Stimulated activated memory B cell treated with anti-CD40 and anti-IgM and Interleukin-4, amounts not matched to agents 10 μg/mL and 1 μg/mL and 100 μg/mL, for 72 hours (primary cell): ENCODE measurements at regions not wholly inside any gene's neighbourhood (a gene's known extent, or its start where the extent isn't known, plus 50 kb on each side); places are given as distances from the start of the nearest gene placed in this dataset.
A peak's percentile ranks its signal among the peaks of the same experiment; 100 is the strongest.

Experiments
- ATAC-seq: fragments of 150-1000 bp; cut with Tn5 transposase; 2 replicates; pipeline ENCODE4 v1.10.0; 2021
- H3K27ac Mint-ChIP-seq: one replicate; pipeline ENCODE4 v1.8.0; 2022; ENCODE audit warnings: mild to moderate bottlenecking, mixed read lengths
- H3K27me3 Mint-ChIP-seq: one replicate; pipeline ENCODE4 v1.8.0; 2022; ENCODE audit warnings: mixed read lengths
- H3K36me3 Mint-ChIP-seq: one replicate; pipeline ENCODE4 v1.8.0; 2022; ENCODE audit warnings: mixed read lengths
- H3K4me1 Mint-ChIP-seq: one replicate; pipeline ENCODE4 v1.8.0; 2022; ENCODE audit warnings: mixed read lengths
- H3K4me3 Mint-ChIP-seq: one replicate; pipeline ENCODE4 v1.8.0; 2022; ENCODE audit warnings: mild to moderate bottlenecking, moderate library complexity, mixed read lengths
- H3K9me3 Mint-ChIP-seq: one replicate; pipeline ENCODE4 v1.8.0; 2022; ENCODE audit warnings: mixed read lengths

DNA sequence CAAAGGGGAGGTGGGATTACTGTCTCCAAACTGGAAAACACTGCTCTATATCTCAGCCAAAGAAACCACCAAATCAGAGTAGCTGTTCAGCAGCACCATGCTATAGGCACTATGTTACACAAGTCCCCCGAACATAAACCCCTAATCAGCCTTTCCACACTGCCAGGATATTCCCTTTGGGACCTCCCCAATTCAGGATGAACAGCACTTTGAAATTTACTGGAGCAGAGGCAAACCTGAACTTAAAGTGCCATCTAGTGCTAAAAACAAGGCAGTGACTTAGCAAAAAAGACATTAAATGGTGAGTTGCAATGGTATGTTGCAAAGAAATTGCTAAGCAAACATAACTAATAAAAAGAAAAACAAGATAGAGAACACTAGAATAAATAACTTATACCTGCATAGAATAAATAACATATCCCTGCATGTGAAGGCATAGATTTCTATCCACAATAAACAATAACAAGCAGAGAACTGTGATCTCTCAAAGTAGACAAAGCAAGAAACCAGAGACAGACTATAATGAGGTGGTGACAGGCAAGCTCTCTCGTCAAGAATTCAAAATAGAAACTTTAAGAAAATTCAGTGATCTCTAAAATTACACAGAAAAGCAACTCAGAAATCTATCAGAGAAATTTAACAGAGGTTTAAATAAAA, 584.4 kb upstream of the ACO1 start:
- ATAC-seq, result no peak
- no peaks in the 10 kb centered on the region for H3K36me3 Mint-ChIP-seq
- H3K27ac Mint-ChIP-seq, result no peak overlapping the region

GRCh38 chr9:31807574-31808256, 576.7 kb upstream of the ACO1 start:
- H3K4me3 Mint-ChIP-seq, result no peak overlapping the region
- H3K36me3 Mint-ChIP-seq, result no peaks in the 10 kb centered on the region
- H3K27me3 Mint-ChIP-seq, result peaks cover 5% of the 10 kb centered on the region
- ATAC-seq, result no peak
- no peaks in the 10 kb centered on the region for H3K4me1 Mint-ChIP-seq
- H3K9me3 Mint-ChIP-seq, result no peaks in the 10 kb centered on the region
- H3K27ac Mint-ChIP-seq, result no peak overlapping the region

More for the DNA sequence above, 584.4 kb upstream of the ACO1 start:
- H3K9me3 Mint-ChIP-seq, result no peaks in the 10 kb centered on the region
- no peaks in the 10 kb centered on the region for H3K27me3 Mint-ChIP-seq
- H3K4me3 Mint-ChIP-seq, result no peak overlapping the region
- H3K4me1 Mint-ChIP-seq, result no peaks in the 10 kb centered on the region

DNA sequence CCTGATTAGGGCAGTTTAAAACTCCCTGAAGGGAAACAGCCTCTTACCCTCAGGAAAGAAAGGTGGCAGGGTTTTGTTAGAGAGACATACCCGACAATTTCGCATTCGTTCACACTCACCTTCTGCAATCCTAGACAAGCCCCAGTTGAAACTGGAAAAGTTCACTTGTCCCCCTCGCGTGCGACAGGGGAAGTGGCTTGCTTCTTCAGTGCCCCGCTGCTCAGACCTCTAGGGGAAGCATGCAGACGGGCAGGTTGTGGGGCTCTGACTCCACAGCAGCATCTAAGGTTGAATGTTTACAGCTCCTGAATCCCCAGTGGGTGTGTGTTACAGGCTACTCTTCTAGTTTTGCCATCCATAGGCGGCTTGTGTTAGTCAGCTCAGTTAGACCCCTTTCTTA, 575.7 kb upstream of the ACO1 start:
- Mint-ChIP-seq H3K4me3 (no peak overlapping the region), H3K4me1 (no peaks in the 10 kb centered on the region), H3K9me3 (no peaks in the 10 kb centered on the region)

DNA sequence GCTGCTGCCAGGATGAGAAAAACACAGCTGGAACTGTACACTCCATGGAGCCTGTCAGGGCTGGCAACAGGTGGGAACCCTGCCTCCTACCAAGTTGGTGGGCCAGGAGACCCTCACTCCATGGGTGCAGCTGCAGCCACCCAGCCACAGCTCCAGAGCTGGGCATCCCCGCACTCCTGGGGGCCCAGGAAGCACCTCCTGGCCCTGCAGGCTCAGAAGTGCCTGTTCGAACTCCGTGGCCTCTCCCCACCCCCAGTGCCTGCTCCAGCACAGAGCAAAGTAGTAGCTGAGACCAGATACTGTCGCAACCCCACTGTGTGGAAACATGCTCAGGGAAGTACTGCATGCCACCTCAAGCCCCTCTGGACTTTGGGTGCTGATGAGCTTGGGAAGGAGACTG, 564.0 kb upstream of the ACO1 start:
- Mint-ChIP-seq H3K27me3 (no peaks in the 10 kb centered on the region), H3K4me3 (no peak overlapping the region), H3K27ac (no peak overlapping the region), H3K9me3 (no peaks in the 10 kb centered on the region), H3K4me1 (no peaks in the 10 kb centered on the region), H3K36me3 (no peaks in the 10 kb centered on the region)
- ATAC-seq, result peak; percentile 31

More for the DNA sequence above, 575.7 kb upstream of the ACO1 start:
- Mint-ChIP-seq H3K27ac (no peak overlapping the region), H3K27me3 (peaks cover 5% of the 10 kb centered on the region), H3K36me3 (no peaks in the 10 kb centered on the region)
- ATAC-seq, result no peak

DNA sequence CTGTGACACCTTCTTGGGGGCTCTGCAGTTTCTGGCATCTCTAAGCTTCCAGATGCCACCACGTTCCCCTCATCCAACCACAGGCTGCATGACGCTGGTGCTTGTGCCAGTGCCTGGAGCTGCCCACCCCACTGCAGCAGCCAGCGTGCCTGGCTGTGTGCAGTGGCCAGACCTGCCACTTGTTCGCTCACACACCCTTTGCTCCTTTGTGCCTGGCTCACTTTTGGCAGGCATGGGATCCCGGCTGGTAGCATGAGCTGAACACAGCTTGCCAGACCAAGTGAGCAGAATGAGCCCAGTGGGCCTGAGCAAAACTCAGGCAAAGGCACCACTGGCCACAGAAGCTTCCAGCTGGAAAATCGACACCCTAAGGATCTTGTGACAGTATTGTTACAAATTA, 562.9 kb upstream of the ACO1 start:
- ATAC-seq, result no peak
- Mint-ChIP-seq H3K27ac (no peak overlapping the region), H3K9me3 (no peaks in the 10 kb centered on the region), H3K36me3 (no peaks in the 10 kb centered on the region), H3K27me3 (no peaks in the 10 kb centered on the region), H3K4me1 (no peaks in the 10 kb centered on the region), H3K4me3 (no peak overlapping the region)

GRCh38 chr9:31823365-31823764, 561.1 kb upstream of the ACO1 start:
- Mint-ChIP-seq H3K27ac (no peak overlapping the region), H3K4me3 (no peak overlapping the region), H3K9me3 (no peaks in the 10 kb centered on the region), H3K4me1 (no peaks in the 10 kb centered on the region), H3K36me3 (no peaks in the 10 kb centered on the region), H3K27me3 (no peaks in the 10 kb centered on the region)
- no peak for ATAC-seq

- no peaks in the 10 kb centered on the region for H3K9me3 Mint-ChIP-seq
- no peaks in the 10 kb centered on the region for H3K4me1 Mint-ChIP-seq
- no peaks in the 10 kb centered on the region for H3K36me3 Mint-ChIP-seq
Observed at GRCh38 chr9:31824860-31825259, 559.6 kb upstream of the ACO1 start.

DNA sequence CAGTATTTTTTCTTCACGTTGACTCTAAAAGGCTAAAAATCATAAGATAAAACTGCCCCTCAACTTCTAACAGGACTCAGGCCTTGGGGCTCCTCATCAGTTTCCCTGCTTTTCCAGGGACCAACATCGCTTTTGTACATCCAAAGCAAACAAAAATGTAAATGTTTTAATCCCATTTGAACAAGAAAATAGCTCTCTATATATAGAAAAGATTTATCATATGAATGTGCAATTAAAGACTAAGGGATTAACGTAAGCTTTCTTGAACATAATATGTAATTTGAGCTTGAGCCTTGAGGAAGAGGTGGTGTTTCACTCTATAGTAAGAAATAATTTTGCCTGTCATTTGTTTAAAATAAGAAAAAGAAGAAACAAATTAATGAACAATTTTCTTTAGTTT, 547.2 kb upstream of the ACO1 start:
- Mint-ChIP-seq H3K27me3 (no peaks in the 10 kb centered on the region), H3K4me1 (no peaks in the 10 kb centered on the region), H3K4me3 (no peak overlapping the region), H3K9me3 (no peaks in the 10 kb centered on the region), H3K27ac (no peak overlapping the region), H3K36me3 (no peaks in the 10 kb centered on the region)
- no peak for ATAC-seq

More at GRCh38 chr9:31824860-31825259, 559.6 kb upstream of the ACO1 start:
- ATAC-seq, result no peak
- H3K27ac Mint-ChIP-seq, result no peak overlapping the region
- no peaks in the 10 kb centered on the region for H3K27me3 Mint-ChIP-seq
- H3K4me3 Mint-ChIP-seq, result no peak overlapping the region

DNA sequence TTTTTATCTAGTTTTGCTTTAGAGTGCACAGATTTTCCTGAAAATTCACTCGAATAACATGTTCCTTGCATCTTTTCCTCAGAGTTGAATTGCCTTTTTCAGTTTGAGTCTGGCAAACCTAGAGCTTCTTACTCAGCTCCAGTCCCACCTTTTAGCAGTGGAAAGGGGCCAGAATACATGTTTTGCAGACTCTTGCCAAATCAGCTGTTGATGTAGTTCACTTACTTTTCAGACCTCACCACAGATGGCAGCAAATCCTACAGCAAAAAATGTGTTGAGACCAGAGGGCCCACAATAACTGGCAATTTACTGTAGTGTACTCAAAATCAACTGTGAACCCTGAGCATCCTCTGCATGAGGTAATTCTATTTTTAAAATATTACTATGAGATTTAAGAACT, 545.2 kb upstream of the ACO1 start:
- no peaks in the 10 kb centered on the region for H3K27me3 Mint-ChIP-seq
- no peaks in the 10 kb centered on the region for H3K4me1 Mint-ChIP-seq
- H3K36me3 Mint-ChIP-seq, result no peaks in the 10 kb centered on the region
- no peaks in the 10 kb centered on the region for H3K9me3 Mint-ChIP-seq
- H3K4me3 Mint-ChIP-seq, result no peak overlapping the region
- H3K27ac Mint-ChIP-seq, result no peak overlapping the region
- no peak for ATAC-seq

GRCh38 chr9:31840702-31841101, 543.7 kb upstream of the ACO1 start:
- H3K9me3 Mint-ChIP-seq, result no peaks in the 10 kb centered on the region
- no peak overlapping the region for H3K27ac Mint-ChIP-seq
- no peak for ATAC-seq
- H3K4me1 Mint-ChIP-seq, result no peaks in the 10 kb centered on the region
- H3K27me3 Mint-ChIP-seq, result no peaks in the 10 kb centered on the region
- H3K4me3 Mint-ChIP-seq, result no peak overlapping the region
- H3K36me3 Mint-ChIP-seq, result no peaks in the 10 kb centered on the region

DNA sequence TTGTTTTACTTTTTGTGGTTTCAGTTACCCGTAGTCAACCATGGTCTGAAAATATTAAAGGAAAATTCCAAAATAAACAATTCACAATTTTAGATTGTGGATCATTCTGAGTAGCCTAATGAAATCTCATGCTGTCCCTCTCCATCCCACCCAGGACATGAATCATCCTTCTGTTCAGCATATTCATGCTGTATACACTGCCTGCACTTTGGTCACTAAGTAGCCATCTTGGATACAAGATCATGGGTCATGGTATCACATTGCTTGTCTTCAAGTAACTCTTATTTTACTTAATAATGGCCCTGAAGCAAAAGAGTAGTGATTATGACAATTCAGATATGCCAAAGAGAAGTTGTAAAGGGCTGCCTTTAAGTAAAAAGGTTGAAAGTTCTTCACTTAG, 536.5 kb upstream of the ACO1 start:
- Mint-ChIP-seq H3K36me3 (no peaks in the 10 kb centered on the region), H3K4me1 (no peaks in the 10 kb centered on the region), H3K27ac (no peak overlapping the region), H3K27me3 (no peaks in the 10 kb centered on the region), H3K9me3 (no peaks in the 10 kb centered on the region), H3K4me3 (no peak overlapping the region)
- no peak for ATAC-seq

DNA sequence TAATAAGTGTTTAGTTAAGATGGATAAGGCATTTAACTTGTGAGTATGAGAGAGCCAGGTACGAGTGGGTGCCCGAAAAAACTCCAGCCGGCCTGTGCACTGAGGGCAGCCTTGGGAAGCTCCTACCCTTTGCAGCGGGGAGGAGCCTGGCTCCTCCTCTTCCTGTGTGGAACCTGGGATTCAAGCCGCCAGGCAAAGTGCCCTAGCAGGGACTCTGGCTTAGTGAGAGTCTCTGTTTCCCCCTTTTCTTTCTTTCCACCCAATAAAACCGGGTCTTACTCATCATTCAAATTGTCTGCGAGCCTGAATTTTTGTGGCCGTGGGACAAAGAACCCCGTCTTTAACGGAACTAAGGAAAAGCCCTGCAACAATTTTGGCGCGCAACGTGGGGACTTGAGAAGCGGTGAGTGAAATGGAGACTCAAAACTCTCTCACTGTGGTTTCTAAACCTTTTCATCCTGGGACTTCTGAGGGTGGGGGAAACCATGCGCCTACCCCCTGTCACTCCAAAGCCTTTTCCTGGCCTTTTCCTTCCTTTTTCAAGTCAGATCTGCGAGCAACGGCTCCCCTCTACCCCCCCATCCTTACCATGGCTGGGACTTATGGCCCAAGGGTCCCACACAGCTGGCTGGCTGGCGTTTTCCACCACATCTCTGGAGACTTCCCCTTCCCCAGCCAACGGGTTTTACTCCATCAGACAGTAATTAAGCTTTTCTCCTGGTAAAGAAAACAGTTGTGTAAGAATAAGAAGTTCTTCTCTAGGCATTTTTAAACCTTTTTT, 535.7 kb upstream of the ACO1 start:
- no peaks in the 10 kb centered on the region for H3K27me3 Mint-ChIP-seq
- H3K4me1 Mint-ChIP-seq, result no peaks in the 10 kb centered on the region
- H3K36me3 Mint-ChIP-seq, result no peaks in the 10 kb centered on the region
- H3K27ac Mint-ChIP-seq, result no peak overlapping the region
- no peaks in the 10 kb centered on the region for H3K9me3 Mint-ChIP-seq
- ATAC-seq, result no peak
- no peak overlapping the region for H3K4me3 Mint-ChIP-seq

DNA sequence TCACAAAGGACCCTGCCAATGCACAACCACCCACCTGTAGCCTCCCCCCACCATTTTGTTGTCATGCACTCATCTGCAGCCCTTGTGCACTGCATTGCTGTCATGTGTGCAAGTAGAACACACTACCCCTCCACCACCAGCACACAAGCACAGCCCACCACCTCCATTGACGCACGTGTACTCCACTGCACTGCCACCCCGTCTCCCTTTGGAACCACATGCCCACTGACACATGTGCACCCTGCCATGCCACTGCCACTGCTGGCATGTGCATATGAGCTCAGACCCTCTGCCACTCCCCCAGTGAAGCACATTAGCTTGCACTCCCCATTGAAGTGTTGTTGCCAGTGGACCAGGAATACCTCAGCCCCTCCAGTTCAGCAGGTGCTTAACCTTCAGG, 530.3 kb upstream of the ACO1 start:
- H3K27me3 Mint-ChIP-seq, result no peaks in the 10 kb centered on the region
- no peak for ATAC-seq
- H3K9me3 Mint-ChIP-seq, result peaks cover 5% of the 10 kb centered on the region
- no peaks in the 10 kb centered on the region for H3K4me1 Mint-ChIP-seq
- no peak overlapping the region for H3K4me3 Mint-ChIP-seq
- no peak overlapping the region for H3K27ac Mint-ChIP-seq
- H3K36me3 Mint-ChIP-seq, result no peaks in the 10 kb centered on the region

- Mint-ChIP-seq H3K36me3 (no peaks in the 10 kb centered on the region), H3K27me3 (no peaks in the 10 kb centered on the region), H3K4me3 (no peak overlapping the region), H3K4me1 (no peaks in the 10 kb centered on the region), H3K9me3 (peaks cover 3% of the 10 kb centered on the region), H3K27ac (no peak overlapping the region)
- no peak for ATAC-seq
Observed at GRCh38 chr9:31868830-31869229, 515.6 kb upstream of the ACO1 start.

DNA sequence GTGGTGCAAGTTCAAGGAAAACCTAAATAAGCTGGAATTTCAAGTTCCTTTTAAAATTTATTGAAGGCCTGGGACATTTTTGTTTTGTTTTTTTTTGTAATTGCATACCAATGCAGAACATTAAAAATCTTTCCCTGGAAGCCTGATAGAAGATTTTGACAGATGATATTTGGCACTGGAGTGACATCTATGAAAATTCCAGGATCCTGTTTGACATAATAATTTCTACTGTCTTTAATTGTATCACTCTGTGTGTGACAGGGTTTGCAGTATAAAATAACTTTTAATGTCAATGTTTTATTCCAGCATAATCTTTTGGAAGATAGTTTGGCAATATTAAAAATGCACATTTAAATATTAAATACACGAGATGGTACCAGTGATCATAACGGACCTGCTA, 514.2 kb upstream of the ACO1 start:
- no peak overlapping the region for H3K4me3 Mint-ChIP-seq
- H3K9me3 Mint-ChIP-seq, result peaks cover 3% of the 10 kb centered on the region
- no peak for ATAC-seq

GRCh38 chr9:31873722-31874121, 510.7 kb upstream of the ACO1 start:
- H3K4me1 Mint-ChIP-seq, result no peaks in the 10 kb centered on the region
- no peak overlapping the region for H3K4me3 Mint-ChIP-seq
- no peak overlapping the region for H3K27ac Mint-ChIP-seq
- H3K9me3 Mint-ChIP-seq, result peaks cover 3% of the 10 kb centered on the region
- H3K27me3 Mint-ChIP-seq, result no peaks in the 10 kb centered on the region
- no peak for ATAC-seq
- no peaks in the 10 kb centered on the region for H3K36me3 Mint-ChIP-seq

More for the DNA sequence above, 514.2 kb upstream of the ACO1 start:
- no peaks in the 10 kb centered on the region for H3K27me3 Mint-ChIP-seq
- H3K4me1 Mint-ChIP-seq, result no peaks in the 10 kb centered on the region
- no peaks in the 10 kb centered on the region for H3K36me3 Mint-ChIP-seq
- H3K27ac Mint-ChIP-seq, result no peak overlapping the region
